Activated CD8-positive, alpha-beta memory T cell treated with anti-CD3 and anti-CD28 coated beads for 48 hours (primary cell): ENCODE measurements at regions not wholly inside any gene's neighbourhood (a gene's known extent, or its start where the extent isn't known, plus 50 kb on each side); places are given as distances from the start of the nearest gene placed in this dataset.

Experiments
- DNase-seq, 3 experiments: peaks; one replicate each; pipeline ENCODE4 v3.0.0-alpha.2; 2020; ENCODE audit warnings: low read depth in 2 of 3, low spot score in 2 of 3

DNA sequence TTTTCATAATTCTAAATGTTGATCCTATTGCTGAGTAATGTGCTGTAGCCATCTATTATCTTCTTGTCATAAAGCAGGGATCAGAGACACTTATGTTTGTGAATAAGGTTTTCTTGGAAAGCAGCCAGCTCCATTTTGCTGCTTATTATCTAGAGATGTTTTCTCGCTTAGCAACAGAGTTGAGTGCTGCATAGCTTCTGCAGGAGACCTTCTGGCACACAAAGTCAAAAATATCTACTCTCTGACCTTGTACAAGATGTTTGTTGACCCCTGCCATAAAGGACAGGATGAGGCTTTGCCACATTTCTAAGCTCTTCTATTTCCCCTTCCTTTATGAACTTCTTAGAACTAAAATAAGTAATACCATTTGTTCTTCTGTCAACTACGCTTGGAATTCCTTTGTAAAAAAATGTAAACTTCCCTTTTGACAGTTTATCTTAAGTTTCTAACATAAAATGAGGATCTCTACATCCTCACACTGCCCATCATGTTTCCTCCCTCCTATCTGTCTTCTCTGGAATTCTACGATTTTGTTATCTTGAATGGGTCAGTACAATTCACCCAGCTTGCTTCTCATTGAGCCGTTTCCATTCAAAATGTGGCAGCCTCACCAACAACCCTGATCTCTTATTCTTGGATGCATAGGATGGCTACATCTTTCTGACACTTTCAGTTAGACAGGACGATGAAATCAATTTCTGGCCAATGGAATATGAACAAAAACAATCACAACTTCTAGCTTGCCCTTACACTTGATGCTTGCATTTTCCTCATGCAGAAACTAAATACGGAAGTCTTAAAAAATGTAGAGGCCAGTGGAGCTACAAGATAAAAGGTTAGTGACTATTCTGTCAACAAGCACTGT, 1377.0 kb downstream of the SUCLG1 start:
- DNase-seq = no peak

DNA sequence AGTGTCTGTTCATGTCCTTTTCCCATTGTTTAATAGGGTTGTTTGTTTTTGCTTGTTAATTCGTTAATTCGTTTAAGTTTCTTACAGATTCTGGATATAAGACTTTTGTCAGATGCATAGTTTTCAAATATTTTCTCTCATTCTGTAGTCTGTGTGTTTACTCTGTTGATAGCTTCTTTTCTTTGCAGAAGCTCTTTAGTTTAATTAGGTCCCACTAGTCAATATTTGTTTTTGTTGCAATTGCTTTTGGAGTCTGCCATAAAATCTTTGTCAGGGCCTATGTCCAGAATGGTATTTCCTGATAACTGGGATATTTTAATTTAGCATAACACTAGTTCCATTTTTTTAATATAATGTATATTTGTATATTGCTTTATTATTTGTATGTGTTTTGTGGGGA, 1380.1 kb downstream of the SUCLG1 start:
- no peak for DNase-seq

DNA sequence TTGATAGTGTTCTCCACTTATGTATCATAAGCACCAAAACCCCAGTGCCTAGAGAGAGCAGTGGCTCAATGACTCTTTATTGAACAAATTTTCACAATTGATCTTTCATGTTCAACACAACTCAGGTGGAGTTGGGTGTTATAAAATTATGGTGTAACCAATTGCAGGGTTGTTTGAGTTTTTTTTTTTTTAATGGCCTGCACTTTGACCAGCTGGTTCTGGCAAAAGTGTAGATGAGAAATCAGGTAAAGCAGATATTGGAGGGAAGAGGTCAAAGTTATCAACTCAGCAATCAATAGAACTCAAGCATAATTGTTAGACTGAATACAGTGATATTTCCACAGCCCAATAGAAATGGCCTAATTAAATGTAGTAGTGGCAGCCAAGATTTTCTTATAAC, 1386.3 kb downstream of the SUCLG1 start:
- DNase-seq = no peak

- DNase-seq = no peak
Observed at GRCh38 chr2:83071914-83072313, 1387.2 kb downstream of the SUCLG1 start.

DNA sequence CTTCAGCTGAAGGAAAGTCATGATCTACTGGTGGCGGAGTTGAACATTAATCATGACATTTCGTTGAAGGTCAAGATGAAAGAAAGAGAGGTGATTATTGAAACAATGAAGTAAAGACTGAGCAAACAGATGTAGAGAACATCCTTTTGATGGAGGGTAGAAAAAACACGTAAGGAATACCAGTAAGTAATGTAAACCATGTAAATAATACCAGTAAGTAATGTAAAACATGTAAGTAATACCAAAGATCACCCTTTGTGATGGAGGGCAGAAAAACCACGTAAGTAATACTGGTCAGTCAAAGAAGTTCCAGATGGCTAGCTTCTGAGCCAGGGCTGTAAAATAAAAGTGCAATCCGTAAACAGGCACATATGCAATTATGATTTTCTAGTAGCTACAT, 1387.7 kb downstream of the SUCLG1 start:
- no peak for DNase-seq

- no peak for DNase-seq
Observed at GRCh38 chr2:83069724-83070123, 1389.4 kb downstream of the SUCLG1 start.

DNA sequence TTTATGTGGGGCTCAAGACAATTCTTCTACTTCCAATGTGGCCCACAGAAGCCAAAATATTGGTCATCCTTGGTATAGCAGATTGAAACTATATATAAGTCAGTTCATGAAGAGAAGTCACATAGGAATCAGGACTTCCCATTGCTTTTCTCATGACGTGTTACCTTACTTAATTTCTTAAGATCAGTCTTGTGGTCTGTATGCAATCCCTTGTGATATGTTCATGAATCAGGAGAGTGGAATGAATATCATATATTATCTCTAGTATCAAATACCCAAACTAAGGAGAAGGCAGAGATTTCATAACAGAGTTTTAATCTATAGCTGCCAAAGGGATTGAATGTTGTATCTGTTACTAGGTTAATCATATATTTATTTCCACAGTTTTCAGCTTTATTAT, 1390.4 kb downstream of the SUCLG1 start:
- no peak for DNase-seq

GRCh38 chr2:83067947-83068346, 1391.1 kb downstream of the SUCLG1 start:
- no peak for DNase-seq

- no peak for DNase-seq
Observed at GRCh38 chr2:83063933-83064332, 1395.1 kb downstream of the SUCLG1 start.

DNA sequence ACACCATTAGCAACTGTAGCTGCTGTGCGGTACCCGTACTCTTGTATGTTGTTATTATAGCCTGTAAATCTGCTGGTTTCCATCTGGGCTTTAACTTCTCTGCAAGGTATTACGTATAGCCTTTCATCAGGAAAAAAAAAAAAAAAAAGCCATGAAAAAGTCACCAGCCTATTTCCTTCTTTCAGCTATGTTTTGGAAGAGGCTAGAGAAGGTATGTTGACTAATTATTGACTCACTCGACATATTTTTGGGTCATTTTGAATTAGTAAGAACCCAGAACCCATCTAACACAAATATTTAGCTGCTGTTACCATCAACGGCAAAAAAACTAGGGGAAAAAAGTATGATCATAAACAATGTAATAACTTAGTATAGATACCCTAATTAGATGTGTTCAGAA, 1395.6 kb downstream of the SUCLG1 start:
- no peak for DNase-seq

- no peak for DNase-seq
Observed at GRCh38 chr2:83058683-83059082, 1400.4 kb downstream of the SUCLG1 start.

DNA sequence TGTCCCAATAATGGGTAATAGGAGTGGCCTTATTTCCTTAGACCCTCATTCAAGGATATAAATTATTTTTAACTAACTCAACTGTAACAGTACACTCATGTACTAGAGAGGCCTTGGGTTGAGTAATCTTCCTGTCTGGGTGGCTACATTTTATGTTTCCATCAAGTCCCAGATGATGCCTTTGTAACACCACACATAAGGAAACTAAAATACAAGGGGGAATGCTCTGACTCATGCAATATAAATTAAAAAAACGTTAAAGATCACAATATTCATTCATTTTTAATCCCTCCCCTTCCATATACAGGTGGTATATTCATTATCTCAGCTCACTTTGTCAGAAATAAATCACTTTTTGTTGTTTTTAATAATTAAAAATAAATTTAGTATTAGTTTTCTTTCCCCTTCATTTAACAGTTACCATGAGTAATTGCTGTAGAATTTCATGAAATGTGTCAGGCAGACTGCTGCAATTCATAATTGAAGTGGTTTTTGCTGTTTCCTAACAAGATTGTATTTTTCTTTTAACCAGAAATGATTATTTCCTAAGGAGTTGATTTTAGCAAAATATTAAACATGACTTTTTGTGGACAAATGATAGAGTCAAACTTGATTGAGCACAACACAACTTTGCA, 1403.6 kb downstream of the SUCLG1 start:
- DNase-seq = no peak

DNA sequence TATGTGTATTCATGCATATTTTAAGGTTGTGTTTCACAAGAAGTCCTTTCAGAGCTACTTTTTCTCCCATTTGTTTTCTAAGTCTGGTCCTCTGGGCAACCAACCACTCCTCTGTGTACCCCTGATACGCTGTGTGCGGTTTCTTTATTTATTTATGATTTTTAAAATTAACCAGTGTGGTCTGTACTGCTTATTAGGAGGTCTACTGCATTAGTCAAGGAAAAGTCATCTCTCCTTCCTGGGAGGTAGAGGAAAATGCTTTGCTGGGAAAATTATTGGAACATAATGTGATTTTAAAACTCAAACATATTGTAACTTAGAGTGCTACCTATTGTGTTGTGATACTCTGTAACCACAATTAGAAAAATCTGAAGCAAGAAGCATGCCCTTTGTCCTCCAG, 1404.3 kb downstream of the SUCLG1 start:
- DNase-seq = no peak

- DNase-seq = no peak
Observed at GRCh38 chr2:83051538-83052170, 1407.4 kb downstream of the SUCLG1 start.

DNA sequence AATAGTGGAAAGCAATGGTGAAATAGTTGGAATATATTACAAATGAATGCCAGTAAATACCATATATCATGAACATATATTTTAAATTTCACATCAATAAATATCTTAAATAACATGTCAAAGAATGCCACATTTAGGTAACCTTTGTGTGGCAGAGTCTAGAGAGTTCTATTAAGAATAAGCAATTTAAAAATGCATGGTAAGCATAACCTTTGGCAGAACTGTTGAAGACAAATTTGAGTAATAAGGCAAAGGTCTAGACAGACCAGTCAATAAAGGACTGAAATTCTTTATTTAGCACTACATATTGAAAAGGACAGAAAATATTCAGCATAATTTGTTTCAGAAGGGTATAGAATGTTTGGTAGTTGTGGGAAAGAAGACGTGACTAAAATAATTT, 1417.0 kb downstream of the SUCLG1 start:
- DNase-seq = no peak

GRCh38 chr2:83022631-83023210, 1436.4 kb downstream of the SUCLG1 start:
- no peak for DNase-seq

DNA sequence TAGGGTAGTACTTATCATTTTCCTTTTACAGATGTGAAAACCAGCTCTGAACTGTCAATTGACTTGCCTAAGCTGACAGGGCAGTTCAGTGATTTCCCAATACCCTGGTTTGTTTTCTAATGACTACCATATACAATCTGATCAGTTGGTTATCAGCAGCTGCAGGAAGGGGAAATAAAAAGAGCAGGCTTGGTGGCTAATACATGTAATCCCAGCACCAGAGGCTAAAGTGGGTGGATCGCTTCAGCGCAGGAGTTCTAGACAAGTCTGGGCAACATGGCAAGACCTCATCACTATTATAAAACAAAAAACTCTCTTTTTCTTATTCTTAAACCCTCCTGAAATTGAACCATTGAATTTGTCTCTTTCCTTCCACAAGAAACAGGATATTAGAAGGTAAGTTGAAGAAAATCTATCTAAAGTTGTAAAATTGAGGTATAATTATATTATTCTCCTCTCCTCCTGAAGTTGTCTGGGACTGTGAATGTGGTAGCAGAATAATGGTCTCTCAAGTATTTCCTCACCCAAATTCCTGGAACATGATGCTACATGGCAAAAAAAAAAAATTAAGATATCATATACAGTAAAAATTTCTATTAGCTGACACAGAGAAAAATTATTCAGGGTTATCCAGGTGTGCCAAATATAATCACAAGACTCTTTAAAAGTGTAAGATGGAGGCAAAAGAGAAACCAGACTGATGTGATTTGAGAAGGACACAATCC, 1441.6 kb downstream of the SUCLG1 start:
- no peak for DNase-seq

DNA sequence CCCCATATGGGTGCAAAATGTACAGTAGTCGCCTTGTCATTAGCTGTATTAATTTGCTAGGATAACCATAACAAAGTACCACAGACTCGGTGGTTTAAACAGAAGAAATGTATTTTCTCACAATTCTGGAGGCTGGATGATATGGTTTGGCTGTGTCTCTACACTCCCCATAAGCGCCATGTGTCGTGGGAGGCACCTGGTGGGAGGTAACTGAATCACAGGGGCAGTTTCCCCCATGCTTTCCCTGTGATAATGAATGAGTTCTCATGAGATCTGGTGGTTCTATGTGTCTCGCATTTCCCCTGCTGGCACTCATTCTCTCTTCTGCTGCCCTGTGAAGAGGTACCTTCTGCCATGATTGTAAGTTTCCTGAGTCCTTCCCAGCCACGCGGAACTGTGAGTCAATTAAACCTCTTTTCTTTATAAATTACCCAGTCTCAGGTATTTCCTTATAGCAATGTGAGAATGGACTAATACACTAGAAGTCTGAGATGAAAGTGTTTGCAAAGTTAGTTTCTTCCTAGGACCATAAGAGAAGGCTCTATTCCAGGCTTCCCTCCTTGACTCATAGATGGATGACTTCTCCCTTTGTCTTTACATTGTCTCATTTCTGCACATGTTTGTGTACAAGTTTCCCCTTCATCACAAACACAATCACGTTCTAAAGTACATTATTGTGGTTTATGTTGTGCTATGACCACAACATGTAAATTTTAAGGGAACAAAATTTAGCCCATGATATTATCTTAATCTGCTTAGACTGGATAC, 1442.6 kb downstream of the SUCLG1 start:
- no peak for DNase-seq

- DNase-seq = no peak
Observed at GRCh38 chr2:83015900-83016299, 1443.2 kb downstream of the SUCLG1 start.

- DNase-seq = no peak
Observed at GRCh38 chr2:83015035-83015715, 1443.9 kb downstream of the SUCLG1 start.
